ENCODE measurements at regions not wholly inside any gene's neighbourhood (a gene's known extent, or its start where the extent isn't known, plus 50 kb on each side); places are given as distances from the start of the nearest gene placed in this dataset.

GRCh38 chr2:187057466-187057865, 208.5 kb upstream of the ZSWIM2 start:
- H3K4me1 Mint-ChIP-seq (ENCODE audit: low read depth, unreplicated experiment), result no peaks in the 10 kb centered on the region
- Histone ChIP-seq H2AFZ (ENCODE audit: low read depth, low read length) (no peak overlapping the region), H3K4me1 (ENCODE audit: insufficient read depth, low read length) (no peaks in the 10 kb centered on the region), H3K27me3 (ENCODE audit: insufficient read depth, low read length) (no peaks in the 10 kb centered on the region), H3K9me3 (ENCODE audit: insufficient read depth, low read depth, low read length) (no peaks in the 10 kb centered on the region), H3K9ac (ENCODE audit: low read length) (no peak overlapping the region), H3K4me2 (ENCODE audit: low read length) (no peak overlapping the region), H3K79me2 (ENCODE audit: insufficient read depth, low read length) (no peaks in the 10 kb centered on the region), H4K20me1 (ENCODE audit: insufficient read depth, low read length) (no peaks in the 10 kb centered on the region), H3K4me3 (ENCODE audit: insufficient read depth, low read depth, low read length) (no peak overlapping the region), H3K36me3 (ENCODE audit: insufficient read depth, low read length) (no peaks in the 10 kb centered on the region), H3K27ac (ENCODE audit: low read depth, low read length) (no peak overlapping the region)
- H3K36me3 Mint-ChIP-seq (ENCODE audit: low read depth, unreplicated experiment), result no peaks in the 10 kb centered on the region
- FAIRE-seq (no peak), DNase-seq (ENCODE audit: low read depth) (no peak)
- no peaks in the 10 kb centered on the region for H3K9me3 Mint-ChIP-seq (ENCODE audit: unreplicated experiment)
- no peak for TF ChIP-seq CTCF (IDR thresholded peaks at IDR 0.05; ENCODE audit: insufficient read depth, low read depth, low read length)
- TF ChIP-seq EZH2 (IDR thresholded peaks at IDR 0.05; ENCODE audit: insufficient read depth, low read length), result no peak
- no peak overlapping the region for H3K4me3 Mint-ChIP-seq (ENCODE audit: unreplicated experiment)
- H3K27ac Mint-ChIP-seq (ENCODE audit: unreplicated experiment), result no peak overlapping the region
- H3K27me3 Mint-ChIP-seq (ENCODE audit: low read depth, unreplicated experiment), result no peaks in the 10 kb centered on the region

- DNase-seq (ENCODE audit: low read depth) (no peak), FAIRE-seq (no peak)
- Histone ChIP-seq H2AFZ (ENCODE audit: low read depth, low read length) (no peak overlapping the region), H3K27me3 (ENCODE audit: insufficient read depth, low read length) (no peaks in the 10 kb centered on the region), H3K36me3 (ENCODE audit: insufficient read depth, low read length) (no peaks in the 10 kb centered on the region), H3K27ac (ENCODE audit: low read depth, low read length) (no peak overlapping the region), H3K4me2 (ENCODE audit: low read length) (no peak overlapping the region), H3K4me1 (ENCODE audit: insufficient read depth, low read length) (no peaks in the 10 kb centered on the region), H3K4me3 (ENCODE audit: insufficient read depth, low read depth, low read length) (no peak overlapping the region), H3K79me2 (ENCODE audit: insufficient read depth, low read length) (no peaks in the 10 kb centered on the region), H3K9ac (ENCODE audit: low read length) (no peak overlapping the region), H4K20me1 (ENCODE audit: insufficient read depth, low read length) (no peaks in the 10 kb centered on the region), H3K9me3 (ENCODE audit: insufficient read depth, low read depth, low read length) (no peaks in the 10 kb centered on the region)
- no peak overlapping the region for H3K4me3 Mint-ChIP-seq (ENCODE audit: unreplicated experiment)
- no peak overlapping the region for H3K27ac Mint-ChIP-seq (ENCODE audit: unreplicated experiment)
- no peaks in the 10 kb centered on the region for H3K36me3 Mint-ChIP-seq (ENCODE audit: low read depth, unreplicated experiment)
- no peaks in the 10 kb centered on the region for H3K27me3 Mint-ChIP-seq (ENCODE audit: low read depth, unreplicated experiment)
- no peaks in the 10 kb centered on the region for H3K9me3 Mint-ChIP-seq (ENCODE audit: unreplicated experiment)
- H3K4me1 Mint-ChIP-seq (ENCODE audit: low read depth, unreplicated experiment), result no peaks in the 10 kb centered on the region
- TF ChIP-seq EZH2 (IDR thresholded peaks at IDR 0.05; ENCODE audit: insufficient read depth, low read length) (no peak), CTCF (IDR thresholded peaks at IDR 0.05; ENCODE audit: insufficient read depth, low read depth, low read length) (no peak)
Observed at GRCh38 chr2:187056416-187057334, 207.7 kb upstream of the ZSWIM2 start.

- TF ChIP-seq CTCF (IDR thresholded peaks at IDR 0.05; ENCODE audit: insufficient read depth, low read depth, low read length) (no peak), EZH2 (IDR thresholded peaks at IDR 0.05; ENCODE audit: insufficient read depth, low read length) (no peak)
- Mint-ChIP-seq H3K27me3 (ENCODE audit: low read depth, unreplicated experiment) (no peaks in the 10 kb centered on the region), H3K4me3 (ENCODE audit: unreplicated experiment) (no peak overlapping the region), H3K4me1 (ENCODE audit: low read depth, unreplicated experiment) (no peaks in the 10 kb centered on the region), H3K27ac (ENCODE audit: unreplicated experiment) (no peak overlapping the region), H3K36me3 (ENCODE audit: low read depth, unreplicated experiment) (no peaks in the 10 kb centered on the region), H3K9me3 (ENCODE audit: unreplicated experiment) (no peaks in the 10 kb centered on the region)
- H3K4me3 ChIP-seq (ENCODE audit: insufficient read depth, low read depth, low read length), result no peak overlapping the region
- no peaks in the 10 kb centered on the region for H3K36me3 ChIP-seq (ENCODE audit: insufficient read depth, low read length)
- FAIRE-seq (no peak), DNase-seq (ENCODE audit: low read depth) (no peak)
- no peak overlapping the region for H3K9ac ChIP-seq (ENCODE audit: low read length)
- no peaks in the 10 kb centered on the region for H4K20me1 ChIP-seq (ENCODE audit: insufficient read depth, low read length)
- no peak overlapping the region for H3K4me2 ChIP-seq (ENCODE audit: low read length)
- H3K79me2 ChIP-seq (ENCODE audit: insufficient read depth, low read length), result no peaks in the 10 kb centered on the region
- no peak overlapping the region for H2AFZ ChIP-seq (ENCODE audit: low read depth, low read length)
- H3K9me3 ChIP-seq (ENCODE audit: insufficient read depth, low read depth, low read length), result no peaks in the 10 kb centered on the region
- H3K27me3 ChIP-seq (ENCODE audit: insufficient read depth, low read length), result no peaks in the 10 kb centered on the region
- no peak overlapping the region for H3K27ac ChIP-seq (ENCODE audit: low read depth, low read length)
- no peaks in the 10 kb centered on the region for H3K4me1 ChIP-seq (ENCODE audit: insufficient read depth, low read length)
Observed at GRCh38 chr2:187055463-187055862, 206.5 kb upstream of the ZSWIM2 start.
